AG08396 (cell line): ENCODE measurements at regions not wholly inside any gene's neighbourhood (a gene's known extent, or its start where the extent isn't known, plus 50 kb on each side); places are given as distances from the start of the nearest gene placed in this dataset.
"Not testable (repeated sequence)": the region's sequence is repeated elsewhere in the genome, so short reads cannot be mapped to it uniquely, and the experiment has no call there.

Experiments used
- DNase-seq: peaks from one replicate; pipeline ENCODE4 v3.0.0; 2012; ENCODE audit warnings: low spot score, mixed read lengths

DNA sequence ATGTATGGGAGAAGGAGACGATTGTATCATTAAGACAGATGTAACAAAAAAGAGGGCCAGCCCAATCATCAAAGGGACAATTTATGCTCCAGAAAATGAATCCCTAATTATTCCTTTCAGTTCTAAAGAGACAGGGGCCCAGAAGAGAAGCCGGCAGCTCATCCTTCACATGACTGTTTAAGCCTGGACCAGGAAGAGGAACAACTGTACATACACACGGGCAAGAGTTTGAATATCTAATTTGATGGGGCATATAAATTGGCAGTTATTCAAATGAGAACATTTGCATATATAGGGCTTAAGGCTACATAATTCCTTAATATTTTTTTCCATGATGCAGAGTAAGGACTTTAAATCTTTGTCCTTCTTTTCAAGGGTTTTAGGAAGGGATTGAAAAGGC, 232.3 kb downstream of the TLE3 start:
- no peak for DNase-seq

DNA sequence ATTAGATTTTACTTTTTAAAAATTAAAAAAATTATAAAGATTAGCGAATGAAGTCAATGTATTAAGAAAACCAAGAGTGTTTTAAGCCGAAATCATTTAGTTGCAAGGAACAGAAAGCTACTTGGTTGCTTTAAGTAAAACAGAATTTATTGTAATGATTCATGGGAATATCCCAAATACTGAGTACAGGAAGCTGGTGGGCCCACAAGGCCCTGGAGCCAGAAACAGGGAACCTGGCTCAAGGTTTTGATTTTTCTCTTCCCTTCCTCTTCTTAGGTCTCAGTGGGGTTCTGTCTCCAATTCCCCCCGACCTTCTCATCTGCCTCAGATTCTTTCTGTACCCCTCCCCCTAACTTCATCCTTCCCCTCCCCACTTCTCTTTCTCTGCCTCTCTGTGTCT, 229.0 kb downstream of the TLE3 start:
- DNase-seq = no peak

DNA sequence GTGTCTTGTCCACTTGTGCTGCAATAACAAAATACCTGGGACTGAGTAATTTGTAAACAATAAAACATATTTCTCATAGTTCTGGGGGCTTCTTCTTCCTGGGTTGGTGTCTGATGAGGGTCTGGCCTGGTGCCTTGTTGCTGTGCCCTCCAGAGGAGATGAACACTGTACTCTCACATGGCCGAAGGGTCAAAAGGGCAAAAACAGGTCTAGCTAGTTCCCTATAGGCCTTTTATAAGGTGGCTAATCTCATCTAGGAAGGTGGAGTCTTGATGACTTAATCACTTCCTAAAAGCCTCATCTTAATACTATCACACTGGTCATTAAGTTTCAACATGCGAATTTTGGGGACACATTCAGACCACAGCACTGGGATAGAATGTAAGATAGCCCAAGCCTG, 228.4 kb downstream of the TLE3 start:
- no peak for DNase-seq

DNA sequence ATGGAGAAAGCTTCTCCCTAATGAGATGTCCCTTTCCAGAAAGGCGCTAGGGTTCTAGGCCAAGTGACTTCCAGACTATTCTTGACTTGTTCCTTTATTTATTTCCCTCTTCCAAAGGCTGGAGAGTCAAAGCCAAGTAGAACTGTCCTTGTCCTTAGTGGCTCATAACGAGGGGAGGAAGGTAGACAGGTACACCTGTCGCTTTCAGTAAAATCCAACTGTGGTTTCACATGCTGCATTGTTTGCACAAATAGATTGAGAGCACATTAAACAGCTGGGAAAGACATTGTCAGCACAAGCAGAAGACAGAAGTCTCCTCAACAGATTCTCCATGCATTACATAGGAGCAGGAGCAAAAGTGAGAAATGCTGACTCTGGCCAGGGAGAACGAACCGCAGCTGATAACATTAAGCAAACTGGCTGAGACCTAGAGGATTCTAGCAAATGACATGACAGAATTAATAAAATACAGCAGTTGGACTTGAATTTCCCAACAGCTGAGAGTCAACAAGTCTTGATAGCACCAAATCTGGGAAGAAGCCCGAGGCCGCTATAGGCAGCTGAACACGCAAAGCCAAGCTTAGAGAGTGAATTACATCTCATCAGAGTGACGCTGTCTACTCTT, 227.7 kb downstream of the TLE3 start:
- no peak for DNase-seq

DNA sequence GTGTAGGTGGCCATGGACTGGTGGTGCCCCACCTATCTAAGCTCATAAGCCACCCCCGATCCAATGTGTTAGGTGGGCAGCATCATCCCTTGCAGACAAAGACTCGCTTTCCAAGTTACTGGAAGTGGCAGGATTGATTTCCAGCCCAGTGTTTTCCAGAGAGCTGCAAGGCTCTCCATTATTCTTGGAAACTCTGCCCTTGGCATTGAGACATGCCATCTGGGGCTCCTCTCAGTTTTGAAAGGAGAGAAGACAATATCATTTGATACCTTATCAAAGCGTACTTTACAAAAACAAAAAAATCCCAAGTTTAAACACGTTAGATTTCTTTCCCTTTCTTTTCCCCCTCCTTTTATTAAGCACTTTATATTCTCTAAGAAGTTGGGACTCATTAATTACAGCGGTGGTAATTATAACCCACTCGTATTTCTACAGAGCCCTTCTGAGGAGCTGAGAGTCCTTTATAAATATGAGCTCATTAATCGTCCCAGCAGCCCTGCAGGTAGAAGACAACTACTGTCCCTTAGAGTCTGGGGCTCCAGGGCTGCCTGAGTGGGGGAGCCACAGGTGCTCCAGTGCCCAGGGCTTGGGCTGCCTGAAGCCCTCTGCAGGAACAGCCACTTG, 226.1 kb downstream of the TLE3 start:
- no peak for DNase-seq

DNA sequence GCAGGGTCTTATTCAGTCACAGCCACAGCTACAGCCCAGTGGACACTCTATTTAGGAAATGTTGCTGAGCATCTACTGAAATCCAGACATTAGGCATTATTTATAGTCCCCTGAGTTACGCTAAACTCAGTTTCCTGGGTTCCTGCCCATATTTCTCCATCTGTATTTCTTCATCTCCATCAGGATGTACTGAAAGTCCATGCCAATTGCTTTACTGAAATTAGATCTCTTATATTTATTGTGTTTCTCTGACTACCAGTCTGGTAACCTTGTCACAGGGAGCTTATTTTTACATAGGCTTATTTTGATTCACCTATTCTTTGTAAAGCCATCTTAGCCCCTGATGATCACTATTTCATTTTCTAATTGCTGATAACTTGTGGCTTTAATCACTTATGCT, 223.9 kb downstream of the TLE3 start:
- no peak for DNase-seq

DNA sequence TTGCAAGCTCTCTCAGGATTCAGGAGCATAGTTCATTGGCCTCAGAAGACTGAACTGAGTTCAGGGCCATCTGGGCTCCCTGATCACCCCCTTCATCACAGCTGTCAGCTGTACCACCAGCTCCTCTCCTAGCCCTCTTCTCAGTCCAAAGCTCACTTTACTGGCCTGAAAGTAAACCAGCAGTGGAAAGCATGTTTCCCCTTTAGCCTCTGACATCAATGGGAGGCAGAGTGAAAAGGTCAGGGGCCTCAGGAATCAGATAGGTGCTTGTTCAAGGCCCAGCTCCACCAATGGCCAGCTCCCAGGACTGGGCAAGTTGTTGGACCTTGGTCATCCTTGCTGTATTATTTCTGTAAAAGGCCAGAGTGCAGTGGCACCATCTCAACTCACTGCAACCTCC, 223.4 kb downstream of the TLE3 start:
- no peak for DNase-seq

DNA sequence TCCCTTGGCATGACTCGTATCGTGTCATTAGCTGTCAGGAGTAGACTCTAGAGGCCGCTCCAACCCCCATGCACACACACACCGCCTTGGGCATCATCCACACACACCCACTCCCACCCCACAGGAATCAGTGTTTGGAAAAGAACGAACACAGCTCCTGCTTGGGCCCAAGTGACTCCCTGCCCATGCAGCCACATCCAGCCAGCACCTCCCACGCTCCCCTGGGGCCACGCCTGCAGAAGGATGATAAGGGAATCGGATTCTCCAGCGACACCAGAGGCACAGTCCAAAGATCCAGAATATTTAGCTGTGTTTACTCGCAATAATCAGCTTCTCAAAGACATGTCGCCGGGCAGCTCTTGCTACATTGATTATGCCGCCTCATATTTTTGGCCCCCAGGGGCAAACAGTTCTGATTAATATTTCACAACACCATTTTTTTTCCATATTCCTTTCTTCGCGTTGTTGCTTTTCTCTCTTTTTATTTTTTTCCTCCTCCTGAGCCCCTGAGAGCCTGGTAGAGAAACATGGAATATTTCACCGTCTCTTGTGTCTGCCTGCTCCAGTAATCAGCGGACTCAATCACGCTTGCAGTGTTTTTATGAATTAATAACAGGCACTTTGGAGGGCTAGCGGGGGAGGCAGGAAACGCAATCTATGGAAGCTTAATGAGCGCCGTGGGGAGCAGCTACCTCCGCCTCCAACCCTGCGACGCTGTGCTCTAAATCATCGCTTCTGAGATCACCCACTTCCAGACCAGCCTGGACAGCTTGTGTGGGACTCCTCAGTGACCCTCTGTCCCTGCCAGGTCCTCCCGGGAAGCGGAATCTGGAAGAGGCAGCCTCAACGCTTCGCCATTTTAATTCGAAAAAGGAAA, 221.4 kb downstream of the TLE3 start:
- DNase-seq = no peak

DNA sequence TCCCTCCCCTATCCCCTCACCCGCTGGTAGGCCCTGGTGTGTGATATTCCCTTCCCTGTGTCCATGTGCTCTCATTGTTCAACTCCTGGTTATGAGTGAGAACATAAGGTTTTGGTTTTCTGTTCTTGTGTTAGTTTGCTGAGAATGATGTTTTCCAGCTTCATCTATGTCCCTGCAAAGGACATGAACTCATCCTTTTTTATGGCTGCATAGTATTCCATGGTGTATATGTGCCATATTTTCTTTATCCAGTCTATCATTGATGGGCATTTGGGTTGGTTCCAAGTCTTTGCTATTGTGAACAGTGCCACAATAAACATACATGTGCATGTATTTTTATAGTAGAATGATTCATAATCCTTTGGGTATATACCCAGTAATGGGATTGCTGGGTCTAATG, 217.8 kb downstream of the TLE3 start:
- not testable (repeated sequence) for DNase-seq

DNA sequence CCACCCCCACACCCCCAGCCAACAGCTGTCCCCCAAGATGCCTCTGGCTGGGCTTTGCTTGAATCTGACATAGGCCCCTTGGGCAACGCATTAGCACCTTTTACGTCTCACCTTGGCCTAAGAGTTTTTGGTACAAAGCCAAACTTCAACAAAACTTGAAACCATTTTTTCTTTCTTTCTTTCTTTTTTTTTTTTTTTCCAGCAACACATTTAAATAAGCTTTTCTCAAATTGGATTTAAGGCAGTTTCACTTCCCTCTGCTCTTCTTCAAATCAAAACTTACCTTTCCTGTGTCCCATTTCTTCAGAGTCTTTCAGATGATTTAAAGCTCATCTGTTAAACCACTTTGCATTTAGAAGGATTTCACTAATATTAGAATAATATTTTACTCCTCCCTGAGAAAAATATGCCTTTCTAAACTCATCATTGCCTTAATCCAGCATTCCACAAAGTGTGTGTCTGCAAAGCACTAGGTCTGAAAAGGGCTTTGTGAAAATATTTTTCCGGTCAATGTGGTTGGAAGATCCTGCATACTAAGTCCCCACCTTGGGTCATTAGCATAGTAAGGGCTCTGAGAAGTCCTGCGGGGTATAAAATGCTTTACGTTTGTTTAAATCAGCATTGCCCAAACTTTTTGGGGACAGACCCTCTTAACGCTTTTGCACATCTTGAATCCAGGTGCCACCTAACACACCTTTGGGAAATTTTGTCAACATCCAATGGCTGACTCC, 217.0 kb downstream of the TLE3 start:
- DNase-seq = no peak

DNA sequence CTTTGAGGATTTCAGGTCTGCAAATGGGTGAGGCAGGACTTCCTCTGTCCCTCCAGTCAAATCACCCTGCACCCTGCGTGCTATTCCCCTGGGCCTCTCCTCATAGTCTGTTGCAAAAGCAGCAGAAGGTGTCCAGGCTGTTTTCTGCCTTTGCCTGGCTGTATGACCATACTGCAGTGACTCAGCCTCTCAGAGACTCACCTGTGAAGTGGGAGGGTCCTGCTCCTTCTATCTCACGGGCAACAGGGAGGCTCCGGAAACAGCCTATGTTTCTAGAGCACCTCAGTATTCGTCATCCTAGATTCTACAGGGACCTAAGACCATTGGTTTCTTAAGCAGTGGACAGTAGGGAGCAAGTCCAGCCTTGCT, 216.4 kb downstream of the TLE3 start:
- no peak for DNase-seq

DNA sequence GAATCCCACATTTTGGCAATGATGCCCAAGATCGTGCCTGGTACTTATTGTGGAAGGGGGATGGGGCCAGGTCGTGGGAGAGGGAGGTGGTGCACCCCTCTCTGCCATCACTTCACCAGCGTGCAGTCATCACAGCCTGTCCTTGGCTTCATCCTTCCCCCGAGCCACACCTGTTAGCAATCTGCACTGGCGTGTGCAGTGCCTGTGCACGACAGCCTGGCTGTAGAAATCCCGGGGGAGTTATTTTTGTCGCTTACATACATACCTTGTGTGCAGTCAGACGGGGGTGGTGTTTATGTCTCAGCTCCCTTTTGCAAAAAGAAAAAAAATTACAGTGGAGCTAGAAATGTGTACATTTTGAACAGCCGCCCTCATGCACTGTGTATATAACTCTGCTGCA, 216.0 kb downstream of the TLE3 start:
- DNase-seq = no peak

DNA sequence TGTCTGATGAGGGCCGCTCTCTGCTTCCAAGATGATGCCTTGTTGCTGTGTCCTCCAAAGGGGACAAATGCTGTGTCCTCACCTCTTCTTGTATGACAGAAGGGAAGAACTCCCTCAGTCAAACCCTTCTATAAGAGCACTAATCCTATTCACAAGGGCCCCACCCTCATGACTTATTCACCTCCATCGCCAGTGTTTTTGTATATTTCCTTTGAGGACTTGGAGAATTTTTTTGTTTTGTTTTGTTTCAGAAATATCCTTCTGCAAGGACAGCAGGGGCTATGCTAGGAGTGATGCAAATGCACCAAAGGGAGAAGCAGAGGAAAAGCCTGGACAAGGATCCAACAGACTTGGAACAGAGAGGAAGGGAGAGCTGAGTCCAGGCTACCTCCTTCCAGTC, 214.4 kb downstream of the TLE3 start:
- no peak for DNase-seq

DNA sequence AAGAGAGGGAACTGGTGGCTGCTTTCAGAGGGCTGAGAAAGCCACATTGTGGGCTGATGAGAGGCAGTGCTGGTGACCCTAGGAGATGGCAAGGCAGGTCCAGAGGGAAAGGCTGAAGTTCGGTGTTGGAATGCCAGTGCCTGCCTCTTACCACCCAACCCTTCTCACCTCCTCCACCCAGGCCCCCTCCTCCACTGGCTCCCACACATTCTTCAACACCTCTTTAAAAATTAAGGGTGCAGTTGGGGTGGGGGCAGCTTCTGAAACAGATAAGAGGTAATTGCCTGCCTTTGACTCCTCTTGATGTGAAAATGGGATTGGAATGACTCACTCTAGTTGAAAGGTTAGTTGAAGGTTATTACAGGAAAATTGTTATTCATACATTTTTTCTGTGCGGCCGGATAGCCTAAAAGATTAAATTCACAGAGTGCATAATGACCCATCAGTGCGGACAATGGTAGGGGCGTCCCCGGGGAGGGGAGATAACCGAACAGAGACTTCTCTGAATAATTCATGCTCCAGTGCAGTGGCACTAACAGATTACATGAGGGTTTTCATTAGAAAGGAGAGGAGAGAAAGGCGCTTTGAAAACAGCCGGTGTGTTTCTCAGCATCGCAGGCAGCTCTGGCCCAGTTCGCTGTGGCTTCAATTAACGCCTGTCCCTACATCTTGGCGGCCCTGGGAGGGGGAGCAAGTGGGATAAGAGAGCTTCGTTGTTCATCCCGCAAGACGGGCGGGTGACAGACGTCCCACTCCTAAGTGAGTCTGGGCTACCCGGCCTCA, 212.4 kb downstream of the TLE3 start:
- DNase-seq = no peak

DNA sequence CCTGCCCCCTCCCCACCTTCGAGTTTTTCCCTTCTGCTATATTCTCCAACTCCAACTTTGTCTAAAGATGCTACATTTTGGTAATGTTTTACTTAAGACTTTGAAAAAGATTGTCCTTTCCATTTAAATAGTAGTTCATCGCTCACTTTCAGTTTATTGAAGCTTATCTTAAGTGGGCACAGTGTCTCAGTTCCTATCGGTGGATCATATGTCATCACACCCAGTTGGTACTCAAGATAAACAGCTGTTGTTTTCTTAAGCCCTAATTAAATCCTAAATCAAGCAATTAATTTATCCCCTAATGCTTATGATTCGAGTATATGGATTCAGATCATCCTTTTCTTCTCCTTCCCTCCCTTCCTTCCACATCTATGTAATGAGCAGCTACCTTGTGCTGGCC, 210.7 kb downstream of the TLE3 start:
- DNase-seq = no peak

DNA sequence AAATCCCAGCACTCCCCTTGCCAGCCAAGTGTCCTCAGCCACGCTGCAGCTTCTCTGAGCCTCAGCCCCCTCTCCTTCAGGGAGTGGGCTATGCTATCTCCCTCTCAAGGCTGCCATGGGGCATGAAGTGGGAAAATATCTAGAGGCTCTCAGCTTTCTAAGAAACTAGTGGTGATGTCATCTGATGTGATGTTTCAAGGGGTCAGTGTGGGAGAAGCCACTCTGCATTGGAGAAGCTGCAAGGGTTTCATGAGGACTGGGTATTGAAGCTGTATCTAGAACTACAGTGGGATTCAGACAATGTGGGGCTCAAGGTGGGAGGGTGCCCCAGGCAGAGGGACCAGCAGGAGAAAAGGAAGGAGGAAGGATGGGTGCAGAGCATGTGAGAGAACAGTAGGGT, 210.2 kb downstream of the TLE3 start:
- DNase-seq = no peak

DNA sequence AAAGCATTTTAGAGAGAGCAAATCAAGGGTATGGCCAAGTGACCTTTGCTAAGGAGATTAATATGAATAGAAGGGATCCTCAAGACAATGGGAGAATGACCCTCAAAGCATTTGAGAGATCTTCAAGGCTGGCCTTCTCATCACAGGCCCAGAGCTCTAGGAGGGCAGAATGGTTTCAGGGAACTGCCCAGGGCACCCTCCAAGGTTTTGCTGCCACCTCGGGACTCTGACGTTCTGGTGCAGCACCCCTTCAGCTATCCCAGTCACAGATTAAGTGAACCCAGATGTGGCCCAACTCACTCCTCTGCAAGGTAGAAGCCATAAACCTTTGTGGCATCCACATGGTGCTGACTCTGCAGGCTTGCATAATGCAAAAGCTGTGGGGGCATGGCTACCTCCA, 209.3 kb downstream of the TLE3 start:
- no peak for DNase-seq

DNA sequence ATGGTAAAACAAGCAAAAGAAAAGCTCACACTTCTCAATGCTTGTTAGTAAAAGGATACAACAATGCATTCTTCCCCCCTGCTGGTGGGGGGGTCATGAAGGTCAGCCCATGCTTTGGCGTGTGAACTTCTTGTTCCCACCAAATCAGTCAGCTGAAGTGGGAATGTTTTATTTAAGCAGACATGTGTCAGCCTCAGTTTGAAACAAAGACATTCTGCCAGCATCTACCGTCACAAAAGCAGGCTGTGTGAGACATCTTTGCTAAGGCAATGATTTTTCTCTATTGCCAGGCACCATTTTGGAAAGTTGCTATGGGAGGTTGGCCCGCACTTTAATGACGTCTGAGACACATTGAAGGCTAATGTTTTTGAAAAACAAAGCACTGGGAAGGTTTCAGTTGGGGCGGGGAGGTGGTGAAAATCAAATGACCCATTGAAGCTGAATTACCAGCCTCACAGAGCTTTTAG, 206.6 kb downstream of the TLE3 start:
- DNase-seq = no peak

DNA sequence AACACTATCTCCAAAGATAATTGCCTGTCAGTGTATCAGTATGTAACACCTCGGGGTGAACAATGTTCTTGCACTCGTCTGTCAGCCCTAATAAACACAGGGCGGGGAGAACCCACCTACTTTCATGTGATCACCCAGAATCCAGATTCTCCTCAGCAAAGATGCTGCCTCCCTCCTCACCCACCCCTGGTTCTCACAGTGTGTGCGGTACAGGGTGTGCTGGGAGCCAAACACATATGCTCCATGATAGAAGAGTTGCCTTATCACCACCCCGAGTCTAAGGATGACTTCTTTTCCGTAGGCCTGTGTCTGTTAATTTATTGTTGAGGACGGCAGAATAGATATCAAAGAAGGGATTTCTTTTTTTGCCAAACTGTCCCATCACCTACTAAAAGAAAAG, 206.1 kb downstream of the TLE3 start:
- DNase-seq = no peak

DNA sequence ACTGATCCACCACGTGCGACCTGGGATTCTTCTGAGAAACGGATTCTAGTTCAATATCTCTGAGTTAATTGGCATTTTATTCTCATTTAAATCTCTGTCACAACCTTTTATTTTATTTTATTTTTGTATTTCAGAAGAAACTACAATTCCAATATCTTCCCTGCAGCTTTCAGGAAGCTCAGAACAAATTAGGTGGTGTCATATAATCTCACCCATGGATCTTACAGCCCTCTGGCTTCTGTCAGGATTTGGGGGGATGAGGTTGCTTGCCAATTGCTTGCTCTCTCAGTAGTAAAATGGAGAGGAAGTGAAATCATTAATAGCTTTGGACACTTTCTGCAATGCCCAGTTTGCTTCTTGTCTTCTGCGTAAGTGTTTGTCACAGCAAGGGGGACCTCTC, 205.4 kb downstream of the TLE3 start:
- no peak for DNase-seq

DNA sequence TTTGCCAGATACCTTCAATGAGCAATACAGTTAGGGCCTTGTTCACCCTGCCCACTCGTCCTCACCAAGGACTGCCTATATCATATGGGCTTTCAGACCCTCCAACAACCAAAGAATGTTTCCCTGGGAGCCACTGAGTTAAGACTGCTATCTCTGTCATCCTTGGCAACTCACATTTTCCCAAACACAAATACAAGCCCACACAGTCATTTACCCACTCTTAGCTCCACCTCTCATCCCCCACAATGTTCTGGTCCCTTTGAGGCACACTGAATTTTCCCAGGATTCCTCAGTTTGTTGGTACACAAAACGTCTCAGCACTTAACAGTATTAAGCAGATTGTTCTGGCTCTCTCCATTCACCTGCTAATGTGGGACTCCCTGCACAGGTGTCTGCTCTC, 204.6 kb downstream of the TLE3 start:
- no peak for DNase-seq

DNA sequence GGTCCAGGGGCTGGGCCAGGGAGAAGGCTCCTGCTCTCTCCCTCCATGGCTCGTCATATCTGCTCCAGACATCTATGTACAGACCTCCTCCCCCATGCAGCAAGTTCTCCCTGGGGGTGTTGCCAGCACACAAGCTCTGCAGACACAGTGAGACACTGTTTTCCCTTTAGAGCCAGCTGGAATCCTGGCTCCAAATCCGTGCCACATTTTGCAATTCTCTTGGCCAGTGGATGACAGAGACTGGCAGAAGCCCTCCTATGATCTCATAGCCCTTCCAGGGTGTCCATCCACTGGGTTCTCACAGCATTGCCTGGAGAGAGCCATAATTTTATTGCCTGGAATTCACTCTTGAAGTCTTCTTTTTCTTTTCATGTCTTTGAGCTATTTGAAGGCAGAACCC, 203.9 kb downstream of the TLE3 start:
- DNase-seq = peak; percentile 36
